HL-60 (cell line): ENCODE measurements at regions not wholly inside any gene's neighbourhood (a gene's known extent, or its start where the extent isn't known, plus 50 kb on each side); places are given as distances from the start of the nearest gene placed in this dataset.

Source experiments
- DNase-seq, 2 experiments: peaks; one replicate each; pipeline ENCODE4 v3.0.0-alpha.2; 2010 to 2020; ENCODE audit warnings: low read depth in 1 of 2, low spot score in 1 of 2
- H3K27ac ChIP-seq: fragments of 250-450 bp; sonication (Bioruptor Pico); replicated peaks from 2 replicates; pipeline ENCODE4 v1.5.1; 2020; ENCODE audit warnings: mild to moderate bottlenecking, moderate library complexity
- H3K27me3 ChIP-seq: fragments of 250-450 bp; sonication (Bioruptor Pico); 2 replicates; pipeline ENCODE4 v1.5.1; 2021; ENCODE audit warnings: mild to moderate bottlenecking, moderate library complexity; ENCODE audit not compliant: insufficient read depth, poor library complexity, severe bottlenecking
- H3K4me3 ChIP-seq: replicated peaks from 2 replicates; pipeline ENCODE4 v1.5.1; 2011; ENCODE audit warnings: mild to moderate bottlenecking, control low read depth, low read length; ENCODE audit not compliant: insufficient read depth
- GABPA ChIP-seq: IDR thresholded peaks from 2 replicates; pipeline ENCODE4 v1.6.1; 2012; ENCODE audit warnings: low read depth
- POLR2AphosphoS5 ChIP-seq: IDR thresholded peaks from 2 replicates; pipeline ENCODE4 v1.6.1; 2012; ENCODE audit warnings: low read depth
- REST ChIP-seq: IDR thresholded peaks from 2 replicates; pipeline ENCODE4 v1.6.1; 2012; ENCODE audit warnings: low read depth; ENCODE audit not compliant: insufficient replicate concordance
- SPI1 ChIP-seq: IDR thresholded peaks from 2 replicates; pipeline ENCODE4 v1.6.1; 2012; ENCODE audit warnings: low read depth, mild to moderate bottlenecking, borderline replicate concordance
- TF ChIP-seq, protein P1 (sequence below): IDR thresholded peaks from one replicate; pipeline ENCODE4 v1.5.1; 2011; ENCODE audit warnings: low read length, control low read depth, inconsistent platforms; ENCODE audit not compliant: insufficient read depth

GRCh38 chr7:32330602-32331001, 159.6 kb downstream of the LSM5 start:
- Histone ChIP-seq H3K27me3 (no peaks in the 10 kb centered on the region), H3K4me3 (no peak overlapping the region), H3K27ac (no peak overlapping the region)
- DNase-seq: no peak
- no peak for TF ChIP-seq POLR2AphosphoS5
- TF ChIP-seq REST: no peak
- TF ChIP-seq, protein P1, sequence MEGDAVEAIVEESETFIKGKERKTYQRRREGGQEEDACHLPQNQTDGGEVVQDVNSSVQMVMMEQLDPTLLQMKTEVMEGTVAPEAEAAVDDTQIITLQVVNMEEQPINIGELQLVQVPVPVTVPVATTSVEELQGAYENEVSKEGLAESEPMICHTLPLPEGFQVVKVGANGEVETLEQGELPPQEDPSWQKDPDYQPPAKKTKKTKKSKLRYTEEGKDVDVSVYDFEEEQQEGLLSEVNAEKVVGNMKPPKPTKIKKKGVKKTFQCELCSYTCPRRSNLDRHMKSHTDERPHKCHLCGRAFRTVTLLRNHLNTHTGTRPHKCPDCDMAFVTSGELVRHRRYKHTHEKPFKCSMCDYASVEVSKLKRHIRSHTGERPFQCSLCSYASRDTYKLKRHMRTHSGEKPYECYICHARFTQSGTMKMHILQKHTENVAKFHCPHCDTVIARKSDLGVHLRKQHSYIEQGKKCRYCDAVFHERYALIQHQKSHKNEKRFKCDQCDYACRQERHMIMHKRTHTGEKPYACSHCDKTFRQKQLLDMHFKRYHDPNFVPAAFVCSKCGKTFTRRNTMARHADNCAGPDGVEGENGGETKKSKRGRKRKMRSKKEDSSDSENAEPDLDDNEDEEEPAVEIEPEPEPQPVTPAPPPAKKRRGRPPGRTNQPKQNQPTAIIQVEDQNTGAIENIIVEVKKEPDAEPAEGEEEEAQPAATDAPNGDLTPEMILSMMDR: no peak
- TF ChIP-seq GABPA: no peak
- TF ChIP-seq SPI1: no peak

DNA sequence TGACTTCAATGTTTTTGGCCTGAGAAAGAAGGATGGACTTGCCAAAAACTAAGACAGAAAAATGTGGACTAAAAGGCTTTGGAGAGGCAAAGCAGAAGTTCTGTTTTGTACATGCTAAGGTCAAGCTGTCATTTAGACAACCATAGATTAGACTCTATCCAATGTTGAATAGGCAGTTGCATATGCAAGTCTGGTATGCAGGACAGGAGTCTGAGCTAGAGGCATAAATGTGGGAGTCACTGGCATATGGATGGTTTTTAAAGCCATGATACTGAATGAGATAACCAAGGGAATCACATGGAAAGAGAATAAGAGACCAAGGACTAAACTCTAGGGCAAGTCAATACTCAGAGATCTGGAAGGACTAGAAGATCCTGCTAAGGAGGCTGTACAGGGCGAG, 164.1 kb downstream of the LSM5 start:
- TF ChIP-seq, protein P1: no peak
- TF ChIP-seq POLR2AphosphoS5: no peak
- TF ChIP-seq GABPA: no peak
- TF ChIP-seq REST: no peak
- no peak for TF ChIP-seq SPI1
- Histone ChIP-seq H3K27me3 (peaks cover 3% of the 10 kb centered on the region), H3K4me3 (no peak overlapping the region), H3K27ac (no peak overlapping the region)
- DNase-seq: no peak

- no peak for TF ChIP-seq POLR2AphosphoS5
- TF ChIP-seq, protein P1: no peak
- no peak for TF ChIP-seq REST
- TF ChIP-seq SPI1: no peak
- TF ChIP-seq GABPA: no peak
- peaks cover 3% of the 10 kb centered on the region for H3K27me3 ChIP-seq
- H3K4me3 ChIP-seq: no peak overlapping the region
- no peak for DNase-seq
- no peak overlapping the region for H3K27ac ChIP-seq
Observed at GRCh38 chr7:32323712-32324111, 166.5 kb downstream of the LSM5 start.
